ENCODE measurements at regions not wholly inside any gene's neighbourhood (a gene's known extent, or its start where the extent isn't known, plus 50 kb on each side); places are given as distances from the start of the nearest gene placed in this dataset.

GRCh38 chr4:72935462-72935861 lies 134.1 kb downstream of the COX18 start:
- TF ChIP-seq CTCF (IDR thresholded peaks at IDR 0.05; ENCODE audit: extremely low read depth in 1 of 2, insufficient read depth in 1 of 2, low read depth in 1 of 2, low read length in 2 of 2) = no peak
- no peak for TF ChIP-seq POLR2AphosphoS5 (IDR thresholded peaks at IDR 0.05; ENCODE audit: insufficient read depth, low read depth, low read length)
